HG03432 (cell line): ENCODE measurements at regions not wholly inside any gene's neighbourhood (a gene's known extent, or its start where the extent isn't known, plus 50 kb on each side); places are given as distances from the start of the nearest gene placed in this dataset.

ENCODE experiments used
- ATAC-seq: cut with Tn5 transposase; IDR thresholded peaks from one replicate; pipeline ENCODE4 v1.9.1; 2021; ENCODE audit warnings: mild to moderate bottlenecking, moderate library complexity; ENCODE audit not compliant: unreplicated experiment

DNA sequence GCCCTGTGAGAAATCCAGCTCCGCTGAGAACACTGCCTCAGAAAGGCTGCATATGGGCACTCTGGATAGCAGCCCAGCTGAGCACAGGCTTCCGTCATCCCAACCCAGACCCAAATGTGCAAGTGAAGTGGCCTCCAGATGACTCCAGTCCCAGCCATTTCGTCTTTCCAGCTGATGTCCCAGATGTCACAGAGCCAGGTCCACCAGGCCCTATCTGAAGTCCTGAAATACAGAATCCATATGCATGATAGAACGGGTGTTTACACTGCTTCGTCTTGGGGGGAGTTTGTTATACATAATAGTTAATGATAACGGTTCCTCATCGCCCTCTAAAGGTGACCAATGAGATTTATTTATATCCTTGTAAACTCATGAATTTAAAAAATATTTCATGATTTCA lies 72.6 kb upstream of the TRIM2 start:
- no peak for ATAC-seq

DNA sequence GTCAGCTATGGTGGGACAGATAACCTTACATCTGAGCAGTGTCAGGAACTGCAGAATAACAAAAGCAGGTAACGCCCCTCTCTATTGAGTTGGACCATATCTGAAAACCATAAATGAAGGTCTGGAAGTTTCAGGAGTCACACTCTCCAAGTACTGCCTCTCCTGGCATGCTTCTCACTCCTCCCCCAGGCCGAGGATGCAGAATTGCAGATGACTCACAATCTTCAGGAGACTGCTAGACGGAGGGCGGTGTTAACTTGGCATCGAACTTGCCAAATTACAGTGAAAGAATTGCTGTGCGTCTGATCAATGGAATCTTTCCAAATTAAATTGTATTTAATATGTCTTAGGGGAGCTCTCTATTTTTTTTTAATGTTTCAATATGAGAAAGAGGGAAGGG lies 67.1 kb upstream of the TRIM2 start:
- no peak for ATAC-seq

DNA sequence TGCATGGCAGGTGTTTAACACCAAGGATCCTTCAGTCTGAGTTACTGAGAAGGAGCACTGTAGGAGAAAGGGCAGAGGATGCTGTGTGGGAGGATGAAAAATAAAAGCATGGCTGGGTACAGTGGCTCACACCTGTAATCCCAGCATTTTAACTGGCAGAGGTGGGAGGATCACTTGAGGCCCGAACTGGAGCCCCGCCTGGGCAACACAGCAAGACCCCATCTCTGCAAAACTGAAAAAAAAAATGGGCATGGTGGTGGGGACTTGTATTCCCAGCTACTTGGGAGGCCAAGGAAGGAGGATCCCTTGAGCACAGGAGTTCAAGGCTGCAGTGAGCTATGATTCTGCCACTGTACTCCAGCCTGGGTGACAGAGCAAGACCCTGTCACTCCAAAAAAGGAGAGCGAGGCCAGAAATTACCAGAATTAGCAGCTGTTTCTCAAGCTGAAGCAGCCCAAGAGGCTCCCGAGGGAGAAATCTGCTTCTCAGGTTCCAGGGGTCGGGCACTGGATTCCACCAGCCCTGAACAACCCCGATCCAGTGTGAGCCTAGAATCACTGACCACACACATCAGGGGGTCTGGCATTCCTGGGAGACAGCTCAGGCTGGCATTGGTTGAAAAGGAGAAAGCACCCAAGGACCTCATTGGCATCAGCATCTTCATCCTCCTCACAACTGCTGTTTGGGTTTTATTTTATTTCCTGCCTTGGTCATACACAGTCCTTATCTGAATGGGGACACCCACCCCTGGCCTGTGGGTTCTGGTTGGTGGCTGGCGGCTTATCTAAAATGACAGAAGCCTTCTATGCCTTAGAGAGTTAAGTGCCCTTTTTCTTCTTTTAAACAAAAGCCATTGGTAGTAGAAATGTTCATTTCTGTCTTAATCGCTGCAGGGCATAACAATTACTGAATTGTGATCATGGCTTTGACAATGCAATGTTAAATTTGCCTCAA lies 66.3 kb upstream of the TRIM2 start:
- ATAC-seq, result no peak

DNA sequence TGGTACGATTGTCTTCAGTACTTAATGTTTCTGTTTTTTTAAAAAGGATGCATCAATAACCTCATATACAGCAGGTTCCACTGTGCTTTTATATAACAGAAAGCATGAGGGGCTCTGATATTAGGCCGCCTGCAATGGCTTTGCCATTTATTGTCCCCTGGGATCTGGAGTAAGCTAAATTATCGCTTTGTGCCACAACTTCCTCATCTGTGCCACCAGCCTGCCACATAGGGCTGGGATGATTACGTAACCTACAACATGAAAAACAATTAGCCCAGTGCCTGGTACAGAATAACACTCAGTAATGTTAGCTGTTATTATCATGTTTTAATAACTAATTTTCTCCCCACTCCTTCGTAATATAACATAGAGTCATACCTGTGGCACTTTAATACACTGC lies 65.5 kb upstream of the TRIM2 start:
- no peak for ATAC-seq

DNA sequence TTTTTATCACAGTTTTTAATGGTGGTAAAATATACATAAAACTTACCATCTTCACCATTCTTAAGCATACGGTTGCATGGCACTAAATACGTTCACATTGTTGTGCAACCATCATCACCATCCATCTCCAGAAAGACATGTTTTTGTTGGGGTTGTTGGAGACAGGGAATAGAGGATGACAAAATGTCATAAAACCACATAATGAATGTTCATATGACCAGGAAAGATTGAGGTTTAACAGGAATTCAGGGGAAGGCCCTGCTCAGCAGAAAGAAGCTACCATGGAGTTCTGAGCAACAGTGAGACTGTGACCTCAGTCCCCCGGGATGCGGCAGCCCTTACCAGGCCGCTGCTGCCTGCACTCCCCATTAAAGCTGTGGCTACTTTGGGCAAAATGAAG lies 63.9 kb upstream of the TRIM2 start:
- no peak for ATAC-seq

DNA sequence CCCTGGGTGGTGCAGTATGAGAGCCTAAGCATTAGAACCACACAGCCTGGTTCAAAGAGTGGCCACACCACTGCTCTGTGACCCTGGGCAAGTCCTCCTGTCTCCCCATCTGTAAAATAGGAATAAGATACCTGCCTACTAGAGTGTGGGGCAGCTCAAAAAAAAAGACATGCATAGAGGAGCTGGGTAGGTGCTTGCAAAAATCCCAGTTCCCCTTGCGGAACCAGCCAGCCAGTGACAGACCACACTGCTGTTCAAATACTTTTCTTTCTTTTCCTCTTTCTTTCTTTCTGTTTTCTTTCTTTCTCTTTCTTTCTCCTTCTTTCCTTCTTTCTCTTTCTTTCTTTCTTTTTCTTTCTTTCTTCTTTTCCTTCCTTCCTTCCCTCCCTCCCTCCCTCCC lies 63.0 kb upstream of the TRIM2 start:
- ATAC-seq, result no peak

DNA sequence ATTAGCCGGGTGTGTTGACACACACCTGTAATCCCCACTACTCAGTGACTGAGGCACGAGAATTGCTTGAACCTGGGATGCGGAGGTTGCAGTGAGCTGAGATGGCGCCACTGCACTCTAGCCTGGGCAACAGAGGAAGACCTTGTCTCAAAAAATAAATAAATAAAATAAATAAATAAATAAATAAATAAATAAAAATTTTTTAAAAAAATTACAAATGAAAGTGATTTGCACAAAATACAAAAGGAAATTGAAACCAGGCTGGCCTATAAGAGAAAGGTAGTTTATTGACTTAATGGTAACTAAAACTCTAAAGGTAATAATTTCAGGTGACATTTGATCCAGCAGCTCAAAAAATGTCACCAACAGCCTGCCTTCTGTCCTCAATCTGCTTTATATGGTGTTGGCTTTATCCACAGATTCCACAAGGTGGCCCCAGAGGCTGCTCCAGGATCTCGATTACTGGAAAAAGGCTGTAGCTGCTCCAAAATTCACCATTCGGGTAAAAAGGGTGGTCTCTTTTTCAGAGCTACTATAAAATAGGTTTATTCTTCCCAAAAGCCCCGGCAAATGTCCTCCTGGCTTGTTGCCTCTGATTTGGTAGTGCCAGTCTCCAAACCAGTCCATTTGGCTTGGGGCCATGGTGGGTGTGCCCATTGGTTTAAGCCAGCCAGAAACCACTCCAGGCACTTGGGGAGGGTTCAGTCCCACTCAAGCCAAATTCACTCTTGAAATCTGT lies 61.4 kb upstream of the TRIM2 start:
- ATAC-seq, result peak; percentile 40

DNA sequence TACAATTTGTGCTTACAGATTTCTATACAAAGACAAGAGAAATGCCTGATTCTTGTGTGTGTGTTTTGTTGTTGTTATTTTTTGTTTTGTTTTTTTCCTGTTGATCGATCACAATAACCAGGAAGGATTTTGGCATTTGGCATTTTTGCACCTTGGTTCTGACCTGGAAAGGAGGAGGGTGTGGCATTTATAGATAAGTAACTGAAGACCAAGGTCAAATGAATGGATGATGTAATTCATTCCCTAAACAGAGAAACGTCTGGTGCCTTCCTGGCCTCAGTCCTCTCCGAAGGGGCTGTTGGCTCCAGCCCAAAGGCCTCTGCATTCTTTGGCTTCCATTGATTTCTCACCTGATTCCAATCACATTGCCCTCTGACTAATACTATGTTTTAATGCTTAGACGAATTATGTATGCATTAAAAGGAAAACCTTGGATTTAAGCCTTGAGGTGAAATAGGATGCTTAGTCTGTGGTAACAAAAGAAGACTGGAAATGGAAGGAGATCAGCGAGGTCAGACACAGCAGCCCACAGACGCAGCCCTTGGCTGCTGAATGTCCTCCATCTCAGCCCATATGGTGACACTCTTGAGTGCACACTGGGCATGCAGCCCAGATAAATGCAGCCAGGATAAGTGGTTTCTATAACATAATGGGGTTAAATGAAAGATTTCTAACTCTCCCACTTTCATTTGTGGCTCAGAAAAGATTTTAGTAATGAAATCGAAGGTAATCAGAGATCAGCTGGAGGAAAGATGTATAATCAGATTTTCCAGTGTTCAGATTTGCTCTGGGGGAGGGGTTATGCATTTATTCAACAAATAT lies 60.5 kb upstream of the TRIM2 start:
- ATAC-seq, result peak; percentile 43

DNA sequence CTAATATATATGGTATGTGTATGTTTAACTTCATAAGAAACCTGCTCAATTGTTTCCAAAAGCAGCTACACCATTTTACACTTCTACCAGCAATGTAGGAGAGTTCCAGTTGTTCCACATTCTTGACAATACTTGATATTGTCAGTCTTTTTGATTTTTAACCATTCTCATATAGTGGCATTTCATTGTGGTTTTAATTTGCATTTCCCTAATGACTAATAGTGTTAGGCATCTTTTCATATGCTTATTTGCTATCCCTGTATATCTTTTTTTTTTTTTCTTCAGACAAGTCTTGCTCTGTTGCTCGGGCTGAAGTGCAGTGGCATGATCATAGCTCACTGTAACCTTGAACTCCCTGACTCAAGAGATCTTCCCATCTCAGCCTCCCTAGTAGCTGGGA lies 58.2 kb upstream of the TRIM2 start:
- no peak for ATAC-seq

DNA sequence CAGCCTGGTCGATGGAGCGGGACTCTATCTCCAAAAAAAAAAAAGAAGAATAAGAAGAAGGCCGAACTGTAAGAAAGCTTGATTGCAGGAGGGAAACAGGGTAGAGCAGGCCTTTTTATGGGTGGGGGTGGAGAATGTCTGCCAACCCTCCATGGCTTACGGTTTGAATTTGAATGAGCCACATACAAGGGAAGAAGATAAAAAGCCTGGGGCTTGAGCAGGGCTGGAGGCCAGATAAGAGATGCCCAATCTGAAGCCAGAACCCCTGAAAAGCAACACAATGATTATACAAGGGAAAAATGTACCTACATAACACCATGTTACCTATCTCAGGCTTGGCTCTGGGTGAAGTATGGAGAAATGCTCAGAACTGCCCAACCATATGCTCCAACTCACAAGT lies 57.3 kb upstream of the TRIM2 start:
- no peak for ATAC-seq

DNA sequence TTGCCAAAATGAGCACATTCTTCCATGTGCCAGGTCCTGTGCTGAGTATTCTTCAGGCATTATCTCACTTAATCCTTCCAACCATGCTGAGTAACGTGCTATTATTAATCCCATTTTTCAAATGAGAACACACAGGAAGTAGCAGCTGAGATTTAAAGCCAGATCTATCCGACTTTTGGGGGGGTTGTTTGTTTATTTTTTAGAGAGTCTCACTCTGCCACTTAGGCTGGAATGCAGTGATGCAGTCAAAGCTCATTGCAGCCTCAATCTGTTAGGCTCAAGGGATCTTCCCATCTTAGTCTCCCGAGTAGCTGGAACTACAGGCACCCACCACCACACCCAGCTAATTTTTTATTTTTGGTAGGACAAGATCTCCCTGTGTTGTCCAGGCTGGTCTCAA lies 55.5 kb upstream of the TRIM2 start:
- no peak for ATAC-seq

DNA sequence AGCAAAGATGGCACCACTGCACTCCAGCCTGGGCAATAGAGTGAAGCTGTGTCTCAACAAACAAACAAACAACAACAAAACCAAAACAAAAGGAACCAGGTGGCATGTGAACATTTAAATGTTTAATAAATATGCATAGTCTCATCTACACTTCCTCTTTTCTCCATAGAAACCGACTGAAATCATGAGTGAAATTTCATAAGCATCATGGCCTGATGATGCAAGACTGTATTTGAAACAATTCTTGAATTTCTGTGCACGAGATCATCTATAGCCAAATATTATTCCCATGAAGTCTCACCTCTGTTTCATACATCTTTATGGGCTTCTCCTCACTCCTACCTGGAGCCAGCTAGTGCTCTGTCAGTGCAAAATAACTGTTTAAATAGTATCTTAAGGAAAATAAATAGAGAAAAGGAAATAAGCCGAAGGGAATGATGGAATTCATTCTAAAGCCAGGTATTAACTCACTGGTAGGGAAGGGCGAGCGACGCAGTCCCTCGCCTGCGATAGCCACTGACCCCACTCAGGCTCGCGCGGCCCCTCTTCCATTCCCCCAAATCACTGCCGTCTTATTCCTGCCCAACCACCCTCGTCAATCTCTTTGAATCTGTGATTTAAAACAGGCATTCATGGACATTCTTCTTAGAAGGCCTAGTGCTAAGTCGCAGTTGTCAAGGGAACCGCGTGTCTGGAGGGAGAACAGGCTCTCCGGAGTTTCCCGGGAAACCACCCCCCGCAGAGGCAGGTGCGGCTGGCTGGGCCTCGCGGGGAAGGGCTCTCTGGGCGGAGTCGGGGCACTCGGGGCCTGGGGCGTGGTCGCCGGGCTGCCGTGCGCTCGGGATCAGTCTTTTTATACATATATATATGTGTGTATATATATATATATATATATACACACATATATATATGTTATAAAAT lies 52.4 kb upstream of the TRIM2 start:
- peak; percentile 25 for ATAC-seq

DNA sequence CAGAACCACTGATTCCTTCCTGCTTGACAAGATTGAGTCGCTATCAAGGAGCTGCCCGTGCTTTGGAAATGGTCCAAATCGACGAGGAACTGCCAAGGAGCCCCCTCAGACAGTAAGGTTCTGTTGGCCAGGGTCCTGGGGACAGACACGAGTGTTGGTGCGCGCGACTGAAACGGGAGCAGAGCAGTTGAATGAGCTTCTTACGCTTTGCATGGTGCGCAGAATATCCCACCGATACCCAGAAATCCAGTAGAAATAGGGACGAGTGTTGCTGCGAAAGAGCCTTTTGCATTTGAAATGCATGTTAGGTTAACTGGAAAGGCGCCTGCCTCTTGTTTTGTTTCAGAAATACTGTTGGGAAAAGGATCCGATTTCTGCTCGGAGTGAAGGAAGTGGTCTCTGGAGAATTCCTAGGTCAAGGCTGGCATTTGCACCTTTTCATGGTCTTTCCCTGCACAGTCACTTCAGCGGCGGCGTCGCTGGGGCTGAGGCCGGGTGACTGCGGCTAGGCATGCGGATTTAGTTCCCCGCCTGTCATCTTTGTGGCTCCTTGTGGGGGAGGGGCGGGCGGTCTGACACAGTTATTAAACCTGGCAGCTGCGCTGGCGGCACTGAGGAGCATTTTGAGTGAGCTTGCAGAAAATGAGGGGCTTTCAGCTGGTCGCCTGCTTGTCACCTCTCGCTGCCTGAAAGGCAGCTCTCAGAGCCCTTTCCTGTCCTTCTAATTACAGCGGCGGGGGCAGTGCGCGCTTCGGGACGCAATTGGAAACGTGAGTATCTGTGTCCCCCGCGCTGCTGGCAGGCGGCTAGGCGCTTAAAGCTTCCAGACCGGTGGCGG lies 51.5 kb upstream of the TRIM2 start:
- ATAC-seq, result peak; percentile 23

DNA sequence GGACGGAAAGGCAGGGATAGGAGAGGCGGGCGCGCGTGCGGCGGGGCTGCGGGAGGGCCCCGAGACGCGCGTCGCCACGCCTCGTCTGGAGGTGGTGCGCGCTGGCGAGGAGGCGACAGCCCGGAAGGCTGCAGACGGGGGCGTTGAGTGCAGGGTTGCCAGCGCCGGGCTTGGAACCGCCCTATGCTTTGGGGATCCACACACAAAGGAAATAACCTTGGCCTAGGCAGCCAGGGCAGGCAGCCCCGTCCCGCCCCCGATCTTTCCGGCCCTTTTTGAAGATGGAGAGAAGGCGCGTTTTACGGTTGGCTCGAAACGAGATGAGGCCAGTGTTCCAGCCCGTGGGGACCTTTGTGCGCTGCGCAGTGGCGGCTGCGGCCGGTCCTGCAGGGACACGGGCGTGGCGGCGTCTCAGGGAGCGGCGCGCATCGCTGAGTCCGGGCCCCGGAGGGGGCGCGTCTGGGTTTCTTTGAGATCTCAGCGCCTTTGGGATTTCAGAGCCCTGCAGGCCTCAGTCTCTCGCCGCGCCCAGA lies 50.8 kb upstream of the TRIM2 start:
- peak; percentile 78 for ATAC-seq

DNA sequence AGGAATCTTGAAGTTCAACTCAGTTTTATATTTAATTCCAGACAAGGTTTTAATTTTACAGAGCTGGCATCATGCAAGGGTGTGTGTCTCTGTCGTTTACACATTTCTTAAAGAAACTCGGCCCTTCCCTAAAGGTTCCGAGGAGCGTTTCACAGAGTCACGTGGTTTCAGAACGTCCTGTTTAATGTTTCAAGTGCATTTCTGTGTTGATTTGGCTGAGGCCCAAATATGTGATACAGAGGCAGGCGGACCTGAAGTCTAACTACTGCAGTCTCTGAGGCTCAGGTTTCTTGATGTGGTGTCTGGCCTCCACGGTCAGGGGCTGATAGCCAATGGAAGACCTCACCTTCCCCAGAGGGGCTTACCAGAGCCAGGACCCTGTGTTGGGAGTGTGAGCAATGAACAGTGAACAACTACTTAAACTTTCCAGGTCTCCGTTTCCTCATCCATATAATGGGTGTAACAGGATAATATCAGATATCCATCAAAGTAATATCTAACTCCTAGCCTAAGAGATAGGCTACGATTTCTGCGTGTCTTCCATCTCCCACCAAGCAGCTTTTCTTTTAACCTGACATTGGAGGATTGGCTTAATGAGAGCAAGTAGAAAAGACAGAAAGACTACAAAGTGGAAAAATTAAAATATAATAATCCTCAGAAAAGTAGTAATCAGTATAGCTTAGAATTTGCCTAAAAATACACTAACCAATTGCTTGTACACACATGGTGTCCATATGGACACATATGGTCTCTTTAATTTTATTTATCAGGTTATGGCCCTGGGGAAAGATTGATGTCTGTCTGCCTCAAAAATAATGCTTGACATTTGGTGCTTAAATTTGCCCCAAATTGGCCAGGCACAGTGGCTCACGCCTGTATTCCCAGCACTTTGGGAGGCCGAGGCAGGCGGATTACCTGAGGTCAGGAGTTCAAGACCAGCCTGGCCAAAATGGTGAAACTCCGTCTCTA lies 50.0 kb upstream of the TRIM2 start:
- no peak for ATAC-seq
